B cell (primary cell): ENCODE measurements at regions not wholly inside any gene's neighbourhood (a gene's known extent, or its start where the extent isn't known, plus 50 kb on each side); places are given as distances from the start of the nearest gene placed in this dataset.

ENCODE experiments used
- EZH2 ChIP-seq: IDR thresholded peaks from 2 replicates; pipeline ENCODE4 v1.6.1; 2012; ENCODE audit warnings: borderline replicate concordance, low read depth, mild to moderate bottlenecking, moderate library complexity, low read length; ENCODE audit not compliant: insufficient read depth, poor library complexity, severe bottlenecking
- TF ChIP-seq, protein P1 (sequence below): fragments of 200-600 bp; IDR thresholded peaks from one replicate; pipeline ENCODE4 v1.8.0; 2022; ENCODE audit warnings: antibody characterized with exemption, mild to moderate bottlenecking

DNA sequence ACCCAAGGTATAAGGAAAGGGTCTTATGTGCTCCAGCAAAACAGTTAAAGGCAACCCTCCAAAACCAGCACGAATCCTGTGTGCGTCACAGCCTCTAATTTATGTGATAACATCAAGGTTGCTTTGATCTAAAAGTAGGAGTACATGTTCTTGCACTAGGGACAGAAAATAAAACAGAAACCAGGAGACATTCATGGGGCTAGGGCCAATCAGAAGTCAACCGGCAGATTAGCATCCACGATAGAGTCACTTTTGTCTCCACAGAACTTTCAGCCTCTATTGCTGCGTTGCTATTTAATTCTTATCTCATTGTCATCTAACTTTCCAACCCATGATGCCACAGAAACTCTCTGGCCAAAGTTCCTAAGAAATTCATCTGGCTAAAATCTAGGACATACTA lies 178.8 kb upstream of the PTCHD4 start:
- TF ChIP-seq, protein P1, sequence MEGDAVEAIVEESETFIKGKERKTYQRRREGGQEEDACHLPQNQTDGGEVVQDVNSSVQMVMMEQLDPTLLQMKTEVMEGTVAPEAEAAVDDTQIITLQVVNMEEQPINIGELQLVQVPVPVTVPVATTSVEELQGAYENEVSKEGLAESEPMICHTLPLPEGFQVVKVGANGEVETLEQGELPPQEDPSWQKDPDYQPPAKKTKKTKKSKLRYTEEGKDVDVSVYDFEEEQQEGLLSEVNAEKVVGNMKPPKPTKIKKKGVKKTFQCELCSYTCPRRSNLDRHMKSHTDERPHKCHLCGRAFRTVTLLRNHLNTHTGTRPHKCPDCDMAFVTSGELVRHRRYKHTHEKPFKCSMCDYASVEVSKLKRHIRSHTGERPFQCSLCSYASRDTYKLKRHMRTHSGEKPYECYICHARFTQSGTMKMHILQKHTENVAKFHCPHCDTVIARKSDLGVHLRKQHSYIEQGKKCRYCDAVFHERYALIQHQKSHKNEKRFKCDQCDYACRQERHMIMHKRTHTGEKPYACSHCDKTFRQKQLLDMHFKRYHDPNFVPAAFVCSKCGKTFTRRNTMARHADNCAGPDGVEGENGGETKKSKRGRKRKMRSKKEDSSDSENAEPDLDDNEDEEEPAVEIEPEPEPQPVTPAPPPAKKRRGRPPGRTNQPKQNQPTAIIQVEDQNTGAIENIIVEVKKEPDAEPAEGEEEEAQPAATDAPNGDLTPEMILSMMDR, result no peak
- no peak for TF ChIP-seq EZH2
